ENCODE measurements at regions not wholly inside any gene's neighbourhood (a gene's known extent, or its start where the extent isn't known, plus 50 kb on each side); places are given as distances from the start of the nearest gene placed in this dataset.

GRCh38 chr14:44620121-44621019 lies 113.3 kb upstream of the FSCB start:
- no peaks in the 10 kb centered on the region for H3K36me3 ChIP-seq
- intact Hi-C loops (cut with DNase I; ENCODE audit: low total_unique reads), result no loop called here
- no peaks in the 10 kb centered on the region for H3K4me1 ChIP-seq
- H3K27ac ChIP-seq, result no peak overlapping the region
- H3K9me3 ChIP-seq, result no peaks in the 10 kb centered on the region
- no peak for DNase-seq
- TF ChIP-seq POLR2AphosphoS5 (IDR thresholded peaks at IDR 0.05) (no peak), CTCF (IDR thresholded peaks at IDR 0.05 in 8 of 11, conservative IDR thresholded peaks at IDR 0.05 in 3 of 11) (no peak), POLR2A (IDR thresholded peaks at IDR 0.05) (no peak)
- 54 to 74% (median 72%) methylated on average over 2 of the region's 2 CpGs for WGBS, 5 donors
- no peaks in the 10 kb centered on the region for H3K27me3 ChIP-seq (replicated peaks in 1 of 7)
- no peak overlapping the region for H3K4me3 ChIP-seq

- 84 to 98% (median 92%) methylated on average over 2 of the region's 2 CpGs for WGBS, 5 donors
- Histone ChIP-seq H3K4me3 (no peak overlapping the region), H3K9me3 (no peaks in the 10 kb centered on the region), H3K27ac (no peak overlapping the region), H3K27me3 (replicated peaks in 1 of 7) (no peaks in the 10 kb centered on the region), H3K4me1 (no peaks in the 10 kb centered on the region), H3K36me3 (no peaks in the 10 kb centered on the region)
- intact Hi-C loops (cut with DNase I; ENCODE audit: low total_unique reads), result no loop called here
- no peak for DNase-seq
- no peak for TF ChIP-seq POLR2A (IDR thresholded peaks at IDR 0.05)
- no peak for TF ChIP-seq POLR2AphosphoS5 (IDR thresholded peaks at IDR 0.05)
- TF ChIP-seq CTCF (IDR thresholded peaks at IDR 0.05 in 8 of 11, conservative IDR thresholded peaks at IDR 0.05 in 3 of 11), result no peak
Observed at GRCh38 chr14:44616204-44616603, 109.1 kb upstream of the FSCB start.

GRCh38 chr14:44613061-44613712 lies 106.1 kb upstream of the FSCB start:
- no peak for DNase-seq
- no peaks in the 10 kb centered on the region for H3K27me3 ChIP-seq (replicated peaks in 1 of 7)

More at GRCh38 chr14:44613061-44613712, 106.1 kb upstream of the FSCB start:
- 83 to 91% (median 85%) methylated on average over 5 of the region's 5 CpGs for WGBS, 5 donors
- H3K36me3 ChIP-seq, result no peaks in the 10 kb centered on the region
- no peaks in the 10 kb centered on the region for H3K9me3 ChIP-seq
- H3K4me3 ChIP-seq, result no peak overlapping the region
- intact Hi-C loops (cut with DNase I; ENCODE audit: low total_unique reads), result no loop called here
- H3K4me1 ChIP-seq, result no peaks in the 10 kb centered on the region
- TF ChIP-seq CTCF (IDR thresholded peaks at IDR 0.05 in 8 of 11, conservative IDR thresholded peaks at IDR 0.05 in 3 of 11) (no peak), POLR2A (IDR thresholded peaks at IDR 0.05) (no peak), POLR2AphosphoS5 (IDR thresholded peaks at IDR 0.05) (no peak)
- no peak overlapping the region for H3K27ac ChIP-seq
